RWPE2 (cell line): ENCODE measurements at regions not wholly inside any gene's neighbourhood (a gene's known extent, or its start where the extent isn't known, plus 50 kb on each side); places are given as distances from the start of the nearest gene placed in this dataset.
A peak's percentile ranks its signal among the peaks of the same experiment; 100 is the strongest.

ENCODE experiments used
- ATAC-seq: fragments of 200-7000 bp; cut with Tn5 transposase; 3 replicates; pipeline ENCODE4 v1.9.1; 2021; ENCODE audit warnings: low read depth
- DNase-seq: peaks from one replicate; pipeline ENCODE4 v3.0.0-alpha.2; 2020; ENCODE audit warnings: low spot score
- H3K27ac ChIP-seq: fragments of 450-650 bp; 2 replicates; pipeline ENCODE4 v1.5.1; 2017; ENCODE audit warnings: mild to moderate bottlenecking; ENCODE audit not compliant: poor library complexity, severe bottlenecking
- H3K27me3 ChIP-seq: fragments of 250-450 bp; sonication (Bioruptor Pico); 2 replicates; pipeline ENCODE4 v1.5.1; 2021; ENCODE audit warnings: mild to moderate bottlenecking, moderate library complexity; ENCODE audit not compliant: insufficient read depth, poor library complexity, severe bottlenecking
- H3K36me3 ChIP-seq: fragments of 250-450 bp; sonication (Bioruptor Pico); 2 replicates; pipeline ENCODE4 v1.5.1; 2020; ENCODE audit warnings: low read depth, mild to moderate bottlenecking, moderate library complexity
- H3K4me1 ChIP-seq: fragments of 250-450 bp; sonication (Bioruptor Pico); 2 replicates; pipeline ENCODE4 v1.5.1; 2021; ENCODE audit warnings: mild to moderate bottlenecking, moderate library complexity; ENCODE audit not compliant: insufficient read depth, poor library complexity, severe bottlenecking
- H3K4me3 ChIP-seq: fragments of 250-450 bp; sonication (Bioruptor Pico); 2 replicates; pipeline ENCODE4 v1.5.1; 2021; ENCODE audit warnings: mild to moderate bottlenecking, moderate library complexity; ENCODE audit not compliant: severe bottlenecking
- H3K9me3 ChIP-seq: fragments of 250-450 bp; sonication (Bioruptor Pico); 2 replicates; pipeline ENCODE4 v1.5.1; 2021; ENCODE audit warnings: mild to moderate bottlenecking, moderate library complexity; ENCODE audit not compliant: severe bottlenecking
- CTCF ChIP-seq: fragments of 450-650 bp; IDR thresholded peaks from one replicate; pipeline ENCODE4 v1.5.1; 2017; ENCODE audit warnings: mild to moderate bottlenecking, moderate library complexity; ENCODE audit not compliant: poor library complexity, severe bottlenecking

- no peak for TF ChIP-seq CTCF
- ATAC-seq (no peak), DNase-seq (no peak)
- H3K27ac ChIP-seq, result no peak overlapping the region
- no peaks in the 10 kb centered on the region for H3K36me3 ChIP-seq
- no peaks in the 10 kb centered on the region for H3K27me3 ChIP-seq
- H3K9me3 ChIP-seq, result no peaks in the 10 kb centered on the region
- peaks cover 22% of the 10 kb centered on the region for H3K4me1 ChIP-seq
- H3K4me3 ChIP-seq, result no peak overlapping the region
These were observed 120.7 kb upstream of the CCDC28A start for GRCh38 chr6:138652824-138653223.

GRCh38 chr6:138653435-138653834 lies 120.1 kb upstream of the CCDC28A start:
- H3K27ac ChIP-seq, result no peak overlapping the region
- H3K27me3 ChIP-seq, result no peaks in the 10 kb centered on the region
- H3K9me3 ChIP-seq, result no peaks in the 10 kb centered on the region
- H3K4me3 ChIP-seq, result no peak overlapping the region
- DNase-seq (no peak), ATAC-seq (no peak)
- no peaks in the 10 kb centered on the region for H3K36me3 ChIP-seq
- no peak for TF ChIP-seq CTCF
- peaks cover 22% of the 10 kb centered on the region for H3K4me1 ChIP-seq

- no peak for DNase-seq
- no peak overlapping the region for H3K4me3 ChIP-seq
These were observed 118.6 kb upstream of the CCDC28A start for GRCh38 chr6:138654715-138655634.

GRCh38 chr6:138655828-138656227 lies 117.7 kb upstream of the CCDC28A start:
- no peaks in the 10 kb centered on the region for H3K27me3 ChIP-seq
- DNase-seq (no peak), ATAC-seq (no peak)
- H3K4me1 ChIP-seq, result peaks cover 22% of the 10 kb centered on the region
- TF ChIP-seq CTCF, result no peak
- H3K27ac ChIP-seq, result peak overlapping the region; percentile 32
- H3K36me3 ChIP-seq, result no peaks in the 10 kb centered on the region
- no peak overlapping the region for H3K4me3 ChIP-seq
- H3K9me3 ChIP-seq, result no peaks in the 10 kb centered on the region

More at GRCh38 chr6:138654715-138655634, 118.6 kb upstream of the CCDC28A start:
- peak overlapping the region; percentile 32 for H3K27ac ChIP-seq
- no peaks in the 10 kb centered on the region for H3K27me3 ChIP-seq
- peaks cover 22% of the 10 kb centered on the region for H3K4me1 ChIP-seq
- H3K36me3 ChIP-seq, result no peaks in the 10 kb centered on the region
- no peak for TF ChIP-seq CTCF
- ATAC-seq, result peak; percentile 96
- H3K9me3 ChIP-seq, result no peaks in the 10 kb centered on the region
